Islet precursor cell (in vitro differentiated cells): ENCODE measurements at regions not wholly inside any gene's neighbourhood (a gene's known extent, or its start where the extent isn't known, plus 50 kb on each side); places are given as distances from the start of the nearest gene placed in this dataset.

Experiments used
- DNase-seq: peaks from one replicate; pipeline ENCODE4 v3.0.0-alpha.2; 2018

DNA sequence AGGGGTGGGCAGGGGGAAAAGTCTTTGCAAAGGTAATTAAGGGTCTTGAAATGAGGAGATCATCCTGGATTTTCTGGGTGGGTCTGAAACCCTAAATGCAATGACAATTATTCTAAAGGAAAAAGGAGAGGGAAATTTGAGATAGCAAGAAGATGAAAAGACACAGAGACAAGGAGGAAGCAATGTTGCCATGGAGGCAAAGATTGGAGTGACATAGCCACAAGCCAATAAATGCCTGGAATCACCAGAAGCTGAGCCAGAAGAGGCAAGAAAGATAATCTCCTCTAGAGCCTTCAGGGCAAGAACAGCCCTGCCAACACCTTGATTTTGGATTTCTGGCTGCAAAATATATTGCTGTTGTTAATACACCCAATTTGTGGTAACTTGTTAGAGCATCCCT is 1246.3 kb upstream of the PIK3C3 start:
- peak; percentile 51 for DNase-seq

DNA sequence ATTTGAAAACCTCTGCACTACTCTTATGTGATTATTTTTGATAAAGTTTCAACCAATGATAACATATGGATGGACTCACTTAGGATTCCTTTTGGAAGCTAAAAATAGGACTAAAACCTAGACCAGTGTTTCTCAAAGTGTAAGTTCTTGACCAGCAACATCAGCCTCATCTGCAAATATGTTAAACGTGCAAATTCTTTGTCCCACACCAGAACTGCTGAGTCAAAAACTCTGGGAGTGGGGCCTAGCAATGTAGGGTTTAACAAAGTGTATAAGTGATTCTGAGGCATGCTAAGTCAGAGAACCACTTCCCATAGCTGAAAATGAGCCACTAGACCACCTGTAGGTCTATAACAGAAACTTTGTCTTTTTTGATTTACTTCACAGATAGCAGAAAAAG is 1247.2 kb upstream of the PIK3C3 start:
- no peak for DNase-seq

DNA sequence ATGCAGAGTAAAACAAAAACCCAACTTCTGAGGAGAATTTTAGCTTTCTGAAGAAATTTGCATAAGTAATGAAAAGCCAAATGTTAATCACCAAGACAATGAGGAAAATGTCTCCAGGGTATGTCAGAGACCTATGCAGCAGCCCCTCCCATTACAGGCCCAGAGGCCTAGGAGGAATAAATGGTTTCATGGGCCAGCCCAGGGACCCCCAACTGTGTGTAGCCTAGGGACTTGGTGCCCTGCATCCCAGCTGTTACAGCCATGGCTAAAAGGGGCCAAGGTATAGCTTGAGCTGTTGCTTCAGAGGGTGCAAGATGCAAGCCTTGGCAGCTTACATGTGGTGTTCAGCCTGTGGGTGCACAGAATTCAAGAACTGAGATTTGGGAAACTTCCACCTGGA is 1256.9 kb upstream of the PIK3C3 start:
- no peak for DNase-seq

DNA sequence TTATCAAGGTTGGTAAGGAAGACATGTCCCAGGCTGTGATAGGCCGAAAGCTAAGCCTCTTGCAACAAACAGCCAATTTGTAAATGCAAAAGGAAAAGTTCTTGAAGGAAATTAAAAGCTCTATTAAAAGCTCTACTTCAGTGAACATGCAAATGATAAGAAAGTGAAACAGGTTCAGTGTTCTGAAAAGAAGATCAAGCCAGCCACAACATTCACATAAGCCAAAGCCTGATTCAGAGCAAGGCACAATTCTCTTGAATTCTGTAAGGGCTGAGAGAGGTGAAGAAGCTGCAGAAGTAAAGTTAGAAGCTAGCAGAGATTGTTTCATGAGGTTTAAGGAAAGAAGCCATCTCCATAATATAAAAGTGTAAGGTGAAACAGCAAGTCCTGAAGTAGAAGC is 1259.5 kb upstream of the PIK3C3 start:
- DNase-seq = no peak

DNA sequence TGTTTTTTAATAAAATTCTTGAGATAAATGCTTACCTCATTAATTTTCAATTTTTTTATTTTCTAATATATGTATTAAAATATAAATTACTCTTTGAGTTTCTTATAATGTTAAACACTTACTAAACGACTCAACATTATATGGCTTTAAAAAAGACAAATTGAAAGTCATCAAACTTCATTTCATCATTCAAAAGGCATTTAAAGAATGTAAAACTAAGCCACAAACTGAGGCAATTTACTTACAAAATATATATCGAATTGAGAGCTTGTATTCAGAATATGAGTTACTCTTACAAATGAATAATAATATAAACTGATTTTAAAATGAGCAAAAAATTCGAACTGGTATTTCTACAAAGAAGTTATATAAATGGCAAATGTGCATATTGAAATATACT is 1262.2 kb upstream of the PIK3C3 start:
- no peak for DNase-seq

DNA sequence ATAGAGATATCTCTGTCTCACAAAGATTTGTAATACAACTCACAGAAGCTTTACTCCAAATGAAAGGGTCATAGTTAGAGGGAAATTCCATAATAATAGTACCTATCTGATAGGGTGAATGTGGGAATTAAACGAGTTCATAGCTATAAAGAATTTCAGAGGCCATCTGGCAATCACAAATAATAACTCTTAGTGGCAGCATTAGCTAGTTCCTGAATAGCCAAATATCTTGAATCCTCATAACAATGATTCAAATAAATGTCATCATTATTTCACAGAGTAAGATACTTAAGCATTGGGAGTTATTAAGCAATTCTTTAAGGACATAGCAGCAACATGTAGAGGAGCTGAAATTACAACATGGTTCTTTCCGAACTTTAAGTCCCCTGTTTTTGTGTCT is 1265.0 kb upstream of the PIK3C3 start:
- no peak for DNase-seq

DNA sequence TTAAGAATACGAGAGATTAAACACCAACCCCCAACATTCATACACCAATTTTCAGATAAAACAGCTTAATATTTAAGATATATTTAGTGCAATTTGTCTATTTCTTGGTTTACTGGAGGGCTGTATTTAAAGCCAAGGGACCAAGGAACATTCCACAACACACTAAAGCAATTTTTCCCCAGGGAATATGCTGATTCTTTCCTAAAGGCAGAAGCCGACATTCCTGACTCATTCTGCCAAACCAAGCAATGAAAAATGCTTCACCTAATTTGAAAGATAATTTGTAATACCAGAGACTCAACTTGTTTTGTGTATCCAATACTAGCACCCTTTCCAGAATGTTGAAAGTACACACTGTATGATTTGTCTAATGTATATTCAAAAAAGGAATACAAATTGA is 1267.6 kb upstream of the PIK3C3 start:
- no peak for DNase-seq

DNA sequence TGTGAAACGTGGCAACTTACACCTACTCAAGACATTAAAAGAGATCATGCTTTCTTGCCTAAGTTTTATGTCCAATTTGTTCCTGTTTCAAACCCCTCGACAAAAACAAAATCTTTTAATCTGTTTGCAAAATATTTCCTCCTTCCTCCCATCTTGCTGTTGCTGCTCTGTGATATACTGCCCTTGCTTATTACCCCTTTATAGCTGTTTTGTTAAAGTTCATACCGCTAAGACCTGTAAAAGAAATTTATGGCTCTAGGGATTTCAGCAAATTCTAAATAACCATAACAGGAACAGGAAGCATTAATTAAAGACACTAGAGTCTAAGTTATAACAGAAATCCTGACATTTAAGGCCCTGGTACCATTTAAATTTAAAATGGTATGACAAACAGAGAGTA is 1268.2 kb upstream of the PIK3C3 start:
- no peak for DNase-seq

DNA sequence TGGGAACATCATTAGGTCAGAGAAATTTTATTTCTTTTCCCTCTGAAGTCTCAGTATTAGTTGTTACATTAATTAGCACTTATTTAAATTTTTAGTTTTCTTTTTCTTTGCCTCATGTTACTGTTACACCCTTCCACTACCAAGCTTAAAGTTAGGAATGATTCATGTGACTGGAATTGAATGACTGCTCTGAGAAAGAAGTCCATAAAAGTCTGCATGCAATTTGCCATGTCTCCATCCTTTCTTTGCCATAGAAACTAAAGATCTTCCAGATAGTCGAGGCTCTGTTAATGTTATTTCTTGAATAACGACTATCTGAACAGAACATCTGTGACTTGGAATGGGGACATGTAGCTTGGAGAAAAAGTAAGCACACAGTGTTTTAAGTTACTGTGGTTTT is 1269.8 kb upstream of the PIK3C3 start:
- DNase-seq = no peak

DNA sequence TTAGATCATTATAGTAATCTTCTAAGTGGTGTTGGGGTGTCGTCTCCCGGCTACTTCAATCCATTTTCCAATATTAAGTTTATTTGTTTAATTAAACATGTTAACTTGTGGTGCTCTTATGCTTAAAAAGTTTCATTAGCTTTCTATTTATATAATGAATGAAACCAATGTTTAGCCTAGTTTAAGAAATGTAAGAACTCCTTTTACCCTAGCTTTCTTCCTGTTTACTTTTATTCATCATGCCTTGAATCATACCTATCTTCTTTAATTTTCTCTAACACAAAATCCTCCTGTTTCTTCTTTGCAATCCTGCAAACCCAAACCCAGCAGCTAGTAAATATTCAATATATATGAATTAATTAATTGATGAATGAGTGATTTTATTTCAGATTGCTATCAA is 1276.7 kb upstream of the PIK3C3 start:
- no peak for DNase-seq

DNA sequence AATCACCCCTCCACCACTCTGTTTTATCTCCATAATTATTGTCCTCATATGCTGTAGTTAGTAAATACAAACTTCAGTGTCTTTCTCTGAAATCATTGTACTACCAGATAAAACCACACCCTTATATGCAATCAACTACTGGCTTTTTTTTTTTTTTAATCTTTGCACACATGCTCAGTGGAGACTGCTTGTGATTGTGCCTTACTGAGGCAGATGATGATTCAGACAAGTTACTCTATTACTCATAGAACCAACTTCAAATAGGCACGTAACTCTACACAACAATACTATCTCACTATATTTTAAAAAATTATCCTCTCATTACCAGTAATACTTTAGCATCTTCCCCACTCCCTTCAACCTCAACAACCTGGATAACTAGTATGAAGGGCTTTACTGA is 1278.4 kb upstream of the PIK3C3 start:
- no peak for DNase-seq

DNA sequence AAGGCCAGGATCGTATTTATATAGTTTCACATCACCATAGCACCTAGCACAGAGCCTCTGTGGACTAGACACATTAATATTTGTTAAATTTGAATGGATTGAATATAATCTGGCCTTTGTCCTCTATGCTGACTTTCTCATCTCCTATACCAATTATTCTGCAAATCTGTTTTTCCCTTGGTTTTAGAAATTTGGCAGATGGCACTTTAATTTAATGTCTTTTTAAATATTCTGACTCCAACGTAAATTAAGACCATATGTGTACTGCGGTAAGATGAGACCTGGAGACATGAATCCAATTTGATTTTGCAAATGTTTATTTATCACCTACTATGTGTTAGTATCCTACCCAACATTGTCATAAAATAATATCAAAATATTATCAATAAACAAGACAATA is 1281.9 kb upstream of the PIK3C3 start:
- DNase-seq = no peak

DNA sequence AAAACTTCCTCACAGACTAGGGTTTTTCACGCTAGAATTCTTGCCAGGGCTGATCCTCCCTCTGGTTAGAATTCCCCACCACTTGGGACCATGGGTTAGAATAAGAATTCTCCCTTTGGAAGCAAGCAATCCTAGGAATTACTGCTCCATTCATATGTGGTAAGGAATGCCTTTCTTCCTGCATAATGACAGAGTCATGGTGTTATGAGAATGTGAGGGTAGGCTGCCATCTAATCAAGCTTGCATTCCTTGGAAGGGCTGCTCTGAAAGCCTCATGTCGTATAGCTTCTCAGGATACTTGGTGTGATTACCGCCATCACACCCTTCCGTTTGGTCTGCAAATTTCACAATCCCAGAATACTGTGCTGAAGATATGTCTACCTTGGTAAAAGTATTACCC is 1282.4 kb upstream of the PIK3C3 start:
- peak; percentile 60 for DNase-seq

DNA sequence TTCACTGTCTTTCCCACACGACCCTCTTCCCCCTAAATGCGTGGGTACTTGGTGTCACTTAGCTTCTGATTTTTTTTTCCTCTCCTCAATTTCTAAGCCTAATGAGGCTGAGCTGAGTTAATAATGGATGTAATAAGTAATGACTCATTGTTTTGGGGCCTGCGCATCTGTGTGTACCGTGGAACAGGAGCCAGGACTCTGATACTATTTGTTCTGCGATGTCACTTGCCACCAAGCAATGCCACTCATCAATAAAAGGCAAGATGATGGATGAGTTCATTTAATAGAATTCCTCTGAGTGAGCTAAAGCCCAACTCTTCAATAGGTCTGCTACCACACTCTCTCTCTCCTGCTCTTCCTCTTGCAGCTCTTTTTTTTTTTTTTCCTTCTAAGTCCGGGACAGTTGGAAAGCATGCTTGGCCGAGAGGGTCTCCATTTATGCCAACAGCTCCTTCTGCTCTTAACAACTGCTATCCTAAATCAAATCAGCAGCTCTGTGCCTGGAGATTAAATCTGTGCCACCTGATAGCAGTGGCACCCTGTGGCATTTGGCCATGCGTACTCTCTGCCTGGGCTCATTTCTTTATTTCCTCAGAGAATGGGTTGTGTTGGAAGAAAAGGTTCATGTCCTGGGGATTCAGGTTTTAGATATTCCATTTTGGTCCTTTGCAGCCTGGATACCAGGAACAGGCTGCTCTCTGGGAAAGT is 1284.2 kb upstream of the PIK3C3 start:
- no peak for DNase-seq

DNA sequence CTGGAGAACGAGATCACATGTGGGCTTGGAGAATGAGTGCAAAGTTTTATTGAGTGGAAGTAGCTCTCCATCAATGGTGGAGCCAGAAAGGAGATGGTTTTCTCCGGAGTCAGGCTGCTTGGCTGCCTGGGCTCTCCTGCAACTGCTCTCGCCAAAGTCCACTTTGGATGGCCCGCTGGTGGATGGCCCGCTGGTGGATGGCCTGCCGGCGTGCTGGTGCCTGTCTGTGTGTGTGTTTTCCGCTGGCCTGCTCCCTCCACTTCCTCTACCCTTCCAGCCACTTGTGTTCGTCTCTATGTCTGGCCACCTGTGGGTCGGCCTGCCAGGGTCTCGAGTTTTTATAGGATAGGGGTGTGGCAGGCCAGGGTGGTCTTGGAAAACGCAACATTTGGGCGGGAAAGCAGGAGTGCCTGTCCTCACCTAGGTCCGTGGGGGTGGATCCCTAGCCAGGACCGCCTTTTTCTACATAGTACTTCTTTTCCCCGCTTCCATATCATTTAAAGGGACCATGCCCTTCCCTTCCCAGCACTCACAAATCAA is 1292.1 kb upstream of the PIK3C3 start:
- no peak for DNase-seq

DNA sequence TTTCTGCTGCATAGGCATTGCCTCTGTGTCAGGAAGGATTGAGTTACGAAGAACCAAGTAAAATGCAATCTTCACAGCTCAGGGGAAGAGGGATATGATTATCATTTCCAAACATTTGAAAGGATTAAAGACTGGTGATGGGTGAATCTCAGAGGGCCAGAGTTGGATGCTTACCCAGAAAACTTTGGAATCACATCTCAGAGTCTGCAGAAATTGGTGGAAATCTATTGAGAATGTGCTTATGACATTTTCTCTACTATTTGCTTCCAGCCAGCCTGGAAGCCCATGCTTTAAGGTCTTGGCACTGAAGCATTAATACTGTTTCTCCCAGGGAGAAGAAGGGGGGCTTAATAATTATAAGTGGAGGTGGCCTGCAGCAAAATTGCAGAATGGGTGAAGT is 1301.4 kb upstream of the PIK3C3 start:
- no peak for DNase-seq

DNA sequence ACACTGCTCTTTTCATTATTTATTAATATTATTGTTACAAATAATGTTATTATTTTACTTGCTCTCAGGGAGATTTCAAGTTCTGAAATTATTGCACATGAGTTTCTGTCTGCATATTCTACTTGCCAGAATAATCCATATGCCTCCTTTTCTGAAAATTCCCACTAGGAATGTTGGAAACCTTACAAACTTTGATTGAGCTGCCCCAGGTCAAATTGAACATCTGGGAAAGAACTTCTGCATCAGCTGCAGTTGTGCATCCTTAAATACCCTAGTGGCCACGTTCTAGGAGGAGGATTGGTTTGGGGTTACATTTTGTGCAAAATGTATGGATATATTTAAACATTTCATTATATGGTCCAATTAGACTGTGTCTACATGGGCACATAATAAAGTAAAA is 1302.7 kb upstream of the PIK3C3 start:
- no peak for DNase-seq

DNA sequence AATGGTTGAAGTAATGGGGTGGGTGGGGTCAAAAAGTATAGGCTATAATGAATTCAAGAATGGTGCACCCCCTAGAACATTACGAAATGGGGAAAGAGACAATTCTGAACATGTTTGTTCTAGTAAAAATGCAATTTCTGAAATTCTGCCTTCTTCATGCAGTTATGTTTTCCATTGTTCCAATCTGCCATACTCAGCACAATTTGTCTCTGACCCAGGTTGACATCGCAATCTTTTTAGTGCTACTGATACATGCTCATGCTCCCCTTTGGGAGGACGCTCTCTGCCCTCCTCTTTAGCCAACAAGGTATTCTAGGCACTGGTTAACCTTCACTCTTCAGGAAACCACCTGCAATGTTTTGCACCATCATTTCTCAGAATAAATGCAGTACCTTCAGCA is 1303.9 kb upstream of the PIK3C3 start:
- no peak for DNase-seq

DNA sequence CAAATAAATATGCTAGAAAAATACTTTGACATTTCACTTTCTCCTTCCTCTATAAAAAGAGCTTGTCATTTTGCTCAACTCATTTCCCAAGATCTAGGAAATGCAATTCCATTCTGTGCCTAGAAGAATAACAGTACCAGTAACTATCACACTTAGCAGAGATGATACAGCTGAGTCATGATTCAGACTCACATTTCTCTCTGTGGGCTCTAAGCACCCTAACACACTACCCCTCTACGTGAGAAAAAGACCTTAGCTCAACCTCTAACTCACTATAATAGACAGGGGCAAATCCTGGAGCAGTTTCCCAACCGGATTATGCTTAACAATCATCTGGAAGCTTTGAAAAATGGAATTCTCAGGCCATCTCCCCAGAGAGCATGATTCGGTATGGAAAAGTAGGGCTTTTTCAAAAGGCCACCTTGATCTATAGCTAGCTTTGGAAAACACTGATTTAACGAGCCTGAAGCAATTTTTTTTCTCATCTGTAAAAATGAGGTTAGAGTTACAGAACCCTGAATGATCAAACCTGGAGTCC is 1312.3 kb upstream of the PIK3C3 start:
- no peak for DNase-seq

DNA sequence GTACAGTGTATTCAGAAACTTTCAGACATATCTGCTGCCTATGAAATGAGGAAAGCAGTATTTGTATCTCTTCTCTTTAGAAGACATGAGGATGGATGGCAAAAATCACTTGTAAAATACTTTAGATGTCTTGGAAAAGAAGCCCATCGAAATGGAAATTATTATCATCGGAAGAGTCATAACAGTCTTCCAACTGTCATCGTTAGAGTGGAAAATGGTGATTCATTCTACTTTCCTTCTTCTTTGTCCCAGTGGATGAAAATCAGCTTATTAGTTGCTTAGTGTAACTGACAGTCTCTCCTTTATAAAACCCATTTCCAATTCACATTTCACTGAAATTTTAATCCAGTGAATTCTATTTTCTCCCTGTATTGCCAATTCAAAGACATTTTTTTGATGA is 1323.7 kb upstream of the PIK3C3 start:
- no peak for DNase-seq

DNA sequence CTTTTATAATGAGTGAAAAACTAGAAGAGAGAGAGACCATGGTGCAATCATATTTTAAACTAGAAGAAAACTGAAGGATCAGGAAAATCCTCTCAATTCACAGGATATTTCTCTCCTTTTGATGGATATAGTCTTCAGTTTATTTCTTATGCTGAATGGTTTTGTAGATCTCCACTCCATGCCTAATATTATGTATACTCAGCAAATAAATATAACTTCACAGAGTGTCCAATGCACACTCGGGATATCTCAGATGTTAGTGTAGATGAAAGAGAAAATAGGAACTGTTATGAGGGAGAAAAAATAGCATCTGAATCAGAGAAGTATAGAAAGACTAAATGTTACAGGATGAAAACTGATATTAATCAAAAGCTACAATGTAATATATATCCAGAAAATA is 1324.5 kb upstream of the PIK3C3 start:
- no peak for DNase-seq

DNA sequence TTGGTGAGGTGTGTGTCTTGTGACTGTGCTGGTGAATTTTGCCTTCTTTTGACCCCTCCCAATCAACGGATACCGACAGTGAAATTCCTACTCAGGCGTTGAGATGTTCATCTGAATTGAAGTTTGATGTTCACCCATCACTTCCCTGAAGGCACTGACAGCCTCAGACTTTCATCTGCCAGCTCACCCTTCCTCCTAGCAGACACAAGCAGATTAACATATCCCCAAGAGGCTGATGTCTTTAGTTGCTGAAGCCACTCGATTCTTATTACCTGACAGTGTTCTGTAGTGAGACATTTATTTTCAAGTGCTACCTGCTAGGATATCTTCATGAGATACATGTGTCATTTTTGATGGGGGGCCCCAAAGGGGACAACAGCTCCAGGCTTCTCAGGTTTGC is 1330.1 kb upstream of the PIK3C3 start:
- DNase-seq = no peak

DNA sequence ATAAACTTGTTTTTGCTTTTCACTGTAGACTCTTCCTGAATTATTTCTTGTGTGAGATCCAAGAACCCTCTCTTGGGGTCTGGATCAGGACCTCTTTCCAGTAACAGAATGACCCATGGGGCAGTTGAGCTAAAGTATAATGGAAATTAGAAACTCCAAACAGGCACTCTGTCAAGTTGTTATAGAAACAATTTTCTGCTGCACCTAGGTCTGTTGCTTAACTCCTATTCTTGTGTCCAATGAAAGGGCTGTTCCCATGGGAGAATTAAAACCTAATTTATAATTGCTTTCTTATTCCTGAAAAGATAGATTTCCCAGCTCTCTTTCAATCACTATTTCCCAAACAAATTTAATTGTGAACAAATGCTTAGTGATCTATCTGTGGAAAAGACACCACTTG is 1341.3 kb upstream of the PIK3C3 start:
- no peak for DNase-seq

DNA sequence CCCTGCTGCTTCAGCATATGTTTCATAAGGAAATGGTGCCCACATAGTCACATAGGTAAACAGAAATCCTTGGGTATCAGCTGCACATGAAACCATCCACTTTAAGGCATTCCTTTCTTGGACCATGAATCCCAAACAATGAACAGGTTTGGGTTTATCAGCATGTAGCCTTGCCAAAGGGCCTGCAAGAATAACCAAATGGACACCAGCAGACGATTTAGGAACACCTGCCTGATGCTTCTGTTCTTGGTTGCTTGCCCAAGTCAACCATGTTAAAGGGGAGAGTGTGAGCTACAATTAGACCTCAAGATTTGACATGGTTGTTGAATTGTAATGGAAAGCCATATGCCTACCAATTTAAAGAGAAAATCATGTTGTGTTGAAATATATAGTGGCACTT is 1342.7 kb upstream of the PIK3C3 start:
- no peak for DNase-seq

DNA sequence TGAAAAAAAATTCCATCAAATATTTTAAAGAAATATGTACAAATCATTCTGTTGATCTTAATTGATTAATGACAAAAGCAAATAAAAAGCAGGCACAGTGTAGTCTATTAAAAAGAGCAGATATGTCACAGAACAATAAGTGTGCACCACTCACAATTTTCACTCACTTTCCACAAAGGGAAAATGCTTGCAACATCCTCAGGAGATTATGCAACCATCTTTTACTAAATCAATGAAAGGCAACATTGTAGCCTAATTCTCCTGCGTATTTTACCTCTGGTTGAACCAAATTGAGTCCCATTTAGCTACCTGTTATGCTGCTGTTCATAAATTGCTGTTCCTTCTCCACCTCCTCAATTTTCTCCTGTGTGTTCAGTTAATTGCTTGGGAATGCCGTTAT is 1346.8 kb upstream of the PIK3C3 start:
- no peak for DNase-seq
